LNCAP (cell line): ENCODE measurements at regions not wholly inside any gene's neighbourhood (a gene's known extent, or its start where the extent isn't known, plus 50 kb on each side); places are given as distances from the start of the nearest gene placed in this dataset.

Experiments used
- TF ChIP-seq, protein P1 (sequence below): fragments of 450-650 bp; IDR thresholded peaks from 2 replicates; pipeline ENCODE4 v1.5.1; 2017; ENCODE audit warnings: mild to moderate bottlenecking

- TF ChIP-seq, protein P1, sequence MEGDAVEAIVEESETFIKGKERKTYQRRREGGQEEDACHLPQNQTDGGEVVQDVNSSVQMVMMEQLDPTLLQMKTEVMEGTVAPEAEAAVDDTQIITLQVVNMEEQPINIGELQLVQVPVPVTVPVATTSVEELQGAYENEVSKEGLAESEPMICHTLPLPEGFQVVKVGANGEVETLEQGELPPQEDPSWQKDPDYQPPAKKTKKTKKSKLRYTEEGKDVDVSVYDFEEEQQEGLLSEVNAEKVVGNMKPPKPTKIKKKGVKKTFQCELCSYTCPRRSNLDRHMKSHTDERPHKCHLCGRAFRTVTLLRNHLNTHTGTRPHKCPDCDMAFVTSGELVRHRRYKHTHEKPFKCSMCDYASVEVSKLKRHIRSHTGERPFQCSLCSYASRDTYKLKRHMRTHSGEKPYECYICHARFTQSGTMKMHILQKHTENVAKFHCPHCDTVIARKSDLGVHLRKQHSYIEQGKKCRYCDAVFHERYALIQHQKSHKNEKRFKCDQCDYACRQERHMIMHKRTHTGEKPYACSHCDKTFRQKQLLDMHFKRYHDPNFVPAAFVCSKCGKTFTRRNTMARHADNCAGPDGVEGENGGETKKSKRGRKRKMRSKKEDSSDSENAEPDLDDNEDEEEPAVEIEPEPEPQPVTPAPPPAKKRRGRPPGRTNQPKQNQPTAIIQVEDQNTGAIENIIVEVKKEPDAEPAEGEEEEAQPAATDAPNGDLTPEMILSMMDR: no peak
Observed at GRCh38 chr13:68506888-68507551, 1276.9 kb upstream of the PCDH9 start.

GRCh38 chr13:68490594-68490993 lies 1260.5 kb upstream of the PCDH9 start:
- TF ChIP-seq, protein P1: no peak

GRCh38 chr13:68481130-68481529 lies 1251.0 kb upstream of the PCDH9 start:
- TF ChIP-seq, protein P1: no peak

- TF ChIP-seq, protein P1: no peak
Observed at GRCh38 chr13:68473834-68474326, 1243.7 kb upstream of the PCDH9 start.

- TF ChIP-seq, protein P1: no peak
Observed at GRCh38 chr13:68467160-68467559, 1237.0 kb upstream of the PCDH9 start.

GRCh38 chr13:68440874-68441273 lies 1210.7 kb upstream of the PCDH9 start:
- TF ChIP-seq, protein P1: no peak

DNA sequence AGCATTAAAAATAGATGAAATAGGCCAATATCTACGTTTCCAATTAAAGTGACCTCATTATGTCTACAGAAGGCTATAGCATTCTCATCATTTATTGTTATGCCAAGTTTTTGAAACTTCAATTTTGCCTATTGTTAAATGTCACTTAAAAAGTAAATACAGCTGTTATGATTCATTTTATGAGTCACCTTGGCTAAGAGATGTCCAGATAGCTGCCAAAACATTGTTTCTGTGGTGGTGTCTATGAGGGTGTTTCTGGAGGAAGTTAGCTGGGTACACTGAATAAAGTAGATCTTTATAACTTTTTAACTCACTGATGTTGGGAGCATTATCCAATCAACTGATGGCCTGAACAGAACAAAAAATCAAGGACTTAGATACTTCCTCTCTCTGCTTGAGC lies 1209.7 kb upstream of the PCDH9 start:
- TF ChIP-seq, protein P1: no peak

DNA sequence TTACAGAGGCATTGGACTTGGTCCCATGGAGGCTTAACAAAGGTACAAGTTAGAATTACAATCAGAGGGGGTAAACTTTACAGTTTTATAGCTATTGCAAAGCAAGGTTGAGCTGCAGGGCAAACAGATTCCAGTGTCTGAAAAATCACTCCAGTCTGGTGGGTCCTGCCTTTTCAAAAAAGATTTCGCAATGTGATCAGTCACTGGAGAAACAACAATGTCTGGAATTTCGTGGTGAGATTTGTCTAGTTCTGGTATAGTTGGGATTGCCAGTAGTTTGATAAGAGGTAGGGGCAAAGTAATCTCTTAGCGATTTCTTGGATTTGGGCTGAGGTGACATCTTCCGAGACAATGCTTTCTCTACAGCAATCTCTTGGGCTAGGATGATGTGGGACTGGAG lies 1198.2 kb upstream of the PCDH9 start:
- TF ChIP-seq, protein P1: no peak
